ENCODE measurements at regions not wholly inside any gene's neighbourhood (a gene's known extent, or its start where the extent isn't known, plus 50 kb on each side); places are given as distances from the start of the nearest gene placed in this dataset.

DNA sequence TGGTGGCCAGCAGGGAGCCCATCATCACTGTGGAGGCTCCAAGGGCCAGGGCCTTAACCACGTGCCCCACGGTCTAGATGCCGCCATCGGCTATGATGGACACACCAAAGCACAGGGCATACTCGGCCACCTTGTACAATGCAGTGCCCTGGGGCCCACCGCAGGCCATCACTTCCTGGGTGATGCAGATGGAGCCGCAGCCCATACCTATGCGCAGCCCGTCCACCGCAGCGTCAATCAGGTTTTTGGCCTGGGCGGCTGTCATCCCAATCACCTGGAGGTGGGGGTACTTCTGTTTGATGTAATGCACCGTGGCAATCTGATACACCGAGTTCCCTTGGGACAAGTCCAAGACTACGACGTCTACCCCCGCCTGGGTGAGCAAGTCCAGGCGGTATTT lies 153.3 kb upstream of the ZSWIM2 start:
- TF ChIP-seq, protein P1, sequence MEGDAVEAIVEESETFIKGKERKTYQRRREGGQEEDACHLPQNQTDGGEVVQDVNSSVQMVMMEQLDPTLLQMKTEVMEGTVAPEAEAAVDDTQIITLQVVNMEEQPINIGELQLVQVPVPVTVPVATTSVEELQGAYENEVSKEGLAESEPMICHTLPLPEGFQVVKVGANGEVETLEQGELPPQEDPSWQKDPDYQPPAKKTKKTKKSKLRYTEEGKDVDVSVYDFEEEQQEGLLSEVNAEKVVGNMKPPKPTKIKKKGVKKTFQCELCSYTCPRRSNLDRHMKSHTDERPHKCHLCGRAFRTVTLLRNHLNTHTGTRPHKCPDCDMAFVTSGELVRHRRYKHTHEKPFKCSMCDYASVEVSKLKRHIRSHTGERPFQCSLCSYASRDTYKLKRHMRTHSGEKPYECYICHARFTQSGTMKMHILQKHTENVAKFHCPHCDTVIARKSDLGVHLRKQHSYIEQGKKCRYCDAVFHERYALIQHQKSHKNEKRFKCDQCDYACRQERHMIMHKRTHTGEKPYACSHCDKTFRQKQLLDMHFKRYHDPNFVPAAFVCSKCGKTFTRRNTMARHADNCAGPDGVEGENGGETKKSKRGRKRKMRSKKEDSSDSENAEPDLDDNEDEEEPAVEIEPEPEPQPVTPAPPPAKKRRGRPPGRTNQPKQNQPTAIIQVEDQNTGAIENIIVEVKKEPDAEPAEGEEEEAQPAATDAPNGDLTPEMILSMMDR (IDR thresholded peaks at IDR 0.05; ENCODE audit: low read depth, low read length, missing control alignments) = no peak
- in situ Hi-C loops (cut with HindIII; ENCODE audit: low pct_ligation_motif_present, low sequenced_read_pairs) = no loop called here
- DNase-seq = no peak
- no peak overlapping the region for H3K4me3 ChIP-seq (ENCODE audit: low read depth, low read length)
- no peaks in the 10 kb centered on the region for H3K36me3 ChIP-seq (replicated peaks)
- H3K27ac ChIP-seq = no peak overlapping the region
- no peaks in the 10 kb centered on the region for H3K27me3 ChIP-seq (replicated peaks)

DNA sequence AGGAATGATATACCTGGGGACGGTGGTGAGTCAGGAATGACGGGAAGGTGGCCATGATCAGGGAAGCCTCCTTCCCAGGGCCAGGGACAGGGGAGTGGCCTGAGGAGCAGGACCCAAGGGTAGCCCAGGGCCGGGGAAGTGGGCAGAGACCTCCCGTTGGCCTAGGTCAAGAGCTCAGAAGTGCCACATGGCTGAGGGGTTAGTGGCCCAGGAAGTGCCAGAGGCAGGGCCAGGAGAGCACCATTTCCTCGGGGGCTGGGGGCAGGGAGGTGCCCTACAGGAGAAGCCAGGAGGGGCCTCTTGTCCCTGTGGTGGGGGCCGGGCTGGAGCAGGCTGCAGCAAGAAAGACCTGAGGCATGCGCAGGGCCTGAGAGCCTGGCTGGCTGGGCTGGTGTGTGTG lies 152.3 kb upstream of the ZSWIM2 start:
- no peaks in the 10 kb centered on the region for H3K27me3 ChIP-seq (replicated peaks)
- no peaks in the 10 kb centered on the region for H3K36me3 ChIP-seq (replicated peaks)
- TF ChIP-seq, protein P1 (IDR thresholded peaks at IDR 0.05; ENCODE audit: low read depth, low read length, missing control alignments) = no peak
- in situ Hi-C loops (cut with HindIII; ENCODE audit: low pct_ligation_motif_present, low sequenced_read_pairs) = no loop called here
- DNase-seq = no peak
- H3K27ac ChIP-seq = no peak overlapping the region
- no peak overlapping the region for H3K4me3 ChIP-seq (ENCODE audit: low read depth, low read length)

DNA sequence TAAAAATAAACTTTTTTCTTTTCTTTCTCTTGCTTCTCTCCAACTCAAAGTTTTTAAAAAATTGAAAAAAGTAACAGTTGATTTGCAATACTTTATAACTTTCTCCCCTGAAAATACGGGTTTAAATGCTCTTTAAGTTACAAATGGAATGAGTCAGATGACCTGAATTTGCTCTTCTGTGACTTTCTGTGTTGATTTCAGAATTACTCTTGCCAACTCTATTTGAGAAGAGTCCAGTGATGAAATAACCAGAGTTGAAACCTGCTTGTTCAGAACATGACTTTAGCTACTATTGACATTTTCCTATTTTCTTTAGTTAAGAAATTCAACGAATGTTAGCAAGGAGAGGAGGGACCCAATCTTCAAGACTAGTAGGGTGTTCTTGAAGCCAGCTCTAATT lies 146.1 kb upstream of the ZSWIM2 start:
- H3K36me3 ChIP-seq (replicated peaks) = no peaks in the 10 kb centered on the region
- H3K27me3 ChIP-seq (replicated peaks) = no peaks in the 10 kb centered on the region
- H3K4me3 ChIP-seq (ENCODE audit: low read depth, low read length) = no peak overlapping the region
- in situ Hi-C loops (cut with HindIII; ENCODE audit: low pct_ligation_motif_present, low sequenced_read_pairs) = no loop called here
- DNase-seq = peak; percentile 25
- TF ChIP-seq, protein P1 (IDR thresholded peaks at IDR 0.05; ENCODE audit: low read depth, low read length, missing control alignments) = no peak
- no peak overlapping the region for H3K27ac ChIP-seq

DNA sequence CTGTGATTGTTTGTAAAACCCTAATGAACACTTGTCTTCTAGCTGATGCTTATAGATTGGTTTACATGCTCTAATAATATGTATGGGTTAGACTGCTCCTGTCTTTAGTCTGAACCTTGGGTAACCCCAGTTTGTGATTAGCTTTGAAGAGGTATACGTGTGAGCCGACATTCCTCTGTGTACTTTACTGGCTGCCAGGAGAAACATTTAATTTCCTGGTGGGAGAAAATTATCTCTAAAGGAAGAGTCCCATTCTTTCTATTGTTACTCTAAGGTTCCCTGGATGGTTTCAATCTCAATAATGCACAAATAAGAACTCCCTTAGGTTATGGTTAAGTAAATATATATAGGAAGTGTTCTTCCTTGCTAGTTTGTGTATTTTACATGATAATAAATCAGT lies 143.6 kb upstream of the ZSWIM2 start:
- H3K27me3 ChIP-seq (replicated peaks) = no peaks in the 10 kb centered on the region
- no peaks in the 10 kb centered on the region for H3K36me3 ChIP-seq (replicated peaks)
- no peak overlapping the region for H3K27ac ChIP-seq
- DNase-seq = no peak
- in situ Hi-C loops (cut with HindIII; ENCODE audit: low pct_ligation_motif_present, low sequenced_read_pairs) = no loop called here
- H3K4me3 ChIP-seq (ENCODE audit: low read depth, low read length) = no peak overlapping the region
- TF ChIP-seq, protein P1 (IDR thresholded peaks at IDR 0.05; ENCODE audit: low read depth, low read length, missing control alignments) = no peak

DNA sequence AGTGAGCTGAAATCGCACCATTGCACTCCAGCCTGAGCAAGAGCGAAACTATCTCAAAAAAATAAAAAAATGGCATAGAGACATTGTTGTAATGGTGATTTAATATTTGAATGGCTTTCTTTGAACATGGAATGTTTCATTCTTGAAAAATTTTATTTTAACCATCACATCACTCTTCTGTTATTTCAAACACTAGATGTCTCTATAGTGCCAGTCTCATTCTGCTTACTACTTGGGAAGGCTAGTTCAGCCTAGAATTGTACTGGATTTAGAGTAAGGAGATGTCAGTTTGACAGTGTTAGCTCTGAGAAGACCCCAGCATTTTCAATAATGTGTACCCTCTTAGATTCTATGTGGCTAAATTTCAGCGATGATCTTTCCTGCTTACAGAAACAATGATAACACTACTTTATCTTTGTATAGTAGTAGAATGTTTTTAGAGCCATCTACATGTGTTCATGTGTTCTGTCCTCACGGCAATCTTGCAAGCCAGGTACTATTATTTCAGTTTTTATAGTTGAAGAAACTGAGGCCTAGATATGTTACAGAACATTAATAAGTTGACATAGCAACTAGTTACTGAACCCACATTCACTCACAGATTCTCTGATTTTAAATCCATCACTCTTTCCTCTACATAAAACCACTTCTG lies 142.9 kb upstream of the ZSWIM2 start:
- no peak overlapping the region for H3K4me3 ChIP-seq (ENCODE audit: low read depth, low read length)
- H3K27ac ChIP-seq = no peak overlapping the region
- DNase-seq = no peak
- H3K27me3 ChIP-seq (replicated peaks) = no peaks in the 10 kb centered on the region
- TF ChIP-seq, protein P1 (IDR thresholded peaks at IDR 0.05; ENCODE audit: low read depth, low read length, missing control alignments) = no peak
- no peaks in the 10 kb centered on the region for H3K36me3 ChIP-seq (replicated peaks)
- in situ Hi-C loops (cut with HindIII; ENCODE audit: low pct_ligation_motif_present, low sequenced_read_pairs) = no loop called here

DNA sequence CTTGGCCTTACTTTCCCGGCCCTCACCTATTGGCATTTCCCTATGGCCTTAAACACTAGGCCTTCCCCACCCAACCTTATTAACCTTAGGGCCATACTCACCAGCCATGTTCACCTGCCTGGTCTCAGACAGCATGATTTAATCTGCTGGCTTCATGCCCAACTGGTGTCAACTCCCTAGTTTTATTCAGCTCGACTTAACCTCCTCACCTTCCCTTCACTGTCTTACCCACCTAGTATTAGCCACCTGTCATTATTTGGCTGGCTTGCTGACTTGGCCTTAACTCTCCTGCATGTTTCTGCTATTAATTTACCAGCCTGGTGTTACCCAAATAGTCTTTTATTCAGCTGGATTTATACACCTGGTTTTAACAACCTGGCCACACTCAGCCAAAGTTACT lies 136.0 kb upstream of the ZSWIM2 start:
- Histone ChIP-seq H3K36me3 (replicated peaks) (no peaks in the 10 kb centered on the region), H3K4me3 (ENCODE audit: low read depth, low read length) (no peak overlapping the region), H3K27ac (no peak overlapping the region), H3K27me3 (replicated peaks) (no peaks in the 10 kb centered on the region)
- TF ChIP-seq, protein P1 (IDR thresholded peaks at IDR 0.05; ENCODE audit: low read depth, low read length, missing control alignments) = no peak
- DNase-seq = no peak
- in situ Hi-C loops (cut with HindIII; ENCODE audit: low pct_ligation_motif_present, low sequenced_read_pairs) = no loop called here

All from brain microvascular endothelial cell (primary cell).